ENCODE measurements at regions not wholly inside any gene's neighbourhood (a gene's known extent, or its start where the extent isn't known, plus 50 kb on each side); places are given as distances from the start of the nearest gene placed in this dataset.

- TF ChIP-seq CTCF (IDR thresholded peaks at IDR 0.05; ENCODE audit: low read depth, low read length, poor library complexity, severe bottlenecking) (no peak), EZH2phosphoT487 (IDR thresholded peaks at IDR 0.05; ENCODE audit: borderline replicate concordance, low read length) (no peak)
- no peak overlapping the region for H3K4me2 ChIP-seq (ENCODE audit: low read length)
These were observed 136.2 kb upstream of the RASGEF1B start for GRCh38 chr4:81607950-81608349.

GRCh38 chr4:81606801-81607501 lies 135.2 kb upstream of the RASGEF1B start:
- peaks cover 69% of the 10 kb centered on the region for H3K4me1 ChIP-seq (ENCODE audit: control insufficient read depth, low read length)

More at GRCh38 chr4:81607950-81608349, 136.2 kb upstream of the RASGEF1B start:
- no peaks in the 10 kb centered on the region for H4K20me1 ChIP-seq (ENCODE audit: control insufficient read depth, insufficient read depth, low read depth, low read length)
- no peaks in the 10 kb centered on the region for H3K79me2 ChIP-seq (ENCODE audit: control insufficient read depth, low read length)
- H3K9me3 ChIP-seq (ENCODE audit: control insufficient read depth, insufficient read depth, low read length), result peaks cover 5% of the 10 kb centered on the region
- H3K27me3 ChIP-seq (ENCODE audit: control insufficient read depth, low read length), result no peaks in the 10 kb centered on the region
- no peak overlapping the region for H3K4me3 ChIP-seq (ENCODE audit: low read length)
- H3K27ac ChIP-seq (ENCODE audit: low read depth, low read length), result no peak overlapping the region
- H3K4me1 ChIP-seq (ENCODE audit: control insufficient read depth, low read length), result peaks cover 78% of the 10 kb centered on the region
- no peaks in the 10 kb centered on the region for H3K9me2 ChIP-seq (replicated peaks; ENCODE audit: control insufficient read depth, low read length)
- H3K36me3 ChIP-seq (ENCODE audit: control insufficient read depth, low read length), result peaks cover 12% of the 10 kb centered on the region
- H3F3A ChIP-seq (ENCODE audit: control insufficient read depth, insufficient read depth), result peaks cover 10% of the 10 kb centered on the region

GRCh38 chr4:81606166-81606565 lies 134.5 kb upstream of the RASGEF1B start:
- Histone ChIP-seq H3K27ac (ENCODE audit: low read depth, low read length) (peak overlapping the region; percentile 83), H3K79me2 (ENCODE audit: control insufficient read depth, low read length) (no peaks in the 10 kb centered on the region), H3K36me3 (ENCODE audit: control insufficient read depth, low read length) (peaks cover 12% of the 10 kb centered on the region), H3K4me2 (ENCODE audit: low read length) (peak overlapping the region; percentile 80), H3K27me3 (ENCODE audit: control insufficient read depth, low read length) (no peaks in the 10 kb centered on the region), H3F3A (ENCODE audit: control insufficient read depth, insufficient read depth) (peaks cover 10% of the 10 kb centered on the region), H4K20me1 (ENCODE audit: control insufficient read depth, insufficient read depth, low read depth, low read length) (no peaks in the 10 kb centered on the region), H3K4me1 (ENCODE audit: control insufficient read depth, low read length) (peaks cover 61% of the 10 kb centered on the region), H3K9me2 (replicated peaks; ENCODE audit: control insufficient read depth, low read length) (no peaks in the 10 kb centered on the region), H3K4me3 (ENCODE audit: low read length) (peak overlapping the region; percentile 53), H3K9me3 (ENCODE audit: control insufficient read depth, insufficient read depth, low read length) (peaks cover 5% of the 10 kb centered on the region)
- TF ChIP-seq EZH2phosphoT487 (IDR thresholded peaks at IDR 0.05; ENCODE audit: borderline replicate concordance, low read length), result no peak
- TF ChIP-seq CTCF (IDR thresholded peaks at IDR 0.05; ENCODE audit: low read depth, low read length, poor library complexity, severe bottlenecking), result no peak

More at GRCh38 chr4:81606801-81607501, 135.2 kb upstream of the RASGEF1B start:
- H4K20me1 ChIP-seq (ENCODE audit: control insufficient read depth, insufficient read depth, low read depth, low read length), result no peaks in the 10 kb centered on the region
- H3K79me2 ChIP-seq (ENCODE audit: control insufficient read depth, low read length), result no peaks in the 10 kb centered on the region
- H3K4me3 ChIP-seq (ENCODE audit: low read length), result peak overlapping the region; percentile 53
- H3K36me3 ChIP-seq (ENCODE audit: control insufficient read depth, low read length), result peaks cover 12% of the 10 kb centered on the region
- H3F3A ChIP-seq (ENCODE audit: control insufficient read depth, insufficient read depth), result peaks cover 10% of the 10 kb centered on the region
- H3K9me3 ChIP-seq (ENCODE audit: control insufficient read depth, insufficient read depth, low read length), result peaks cover 5% of the 10 kb centered on the region
- H3K27ac ChIP-seq (ENCODE audit: low read depth, low read length), result peak overlapping the region; percentile 83
- H3K4me2 ChIP-seq (ENCODE audit: low read length), result peak overlapping the region; percentile 80
- no peaks in the 10 kb centered on the region for H3K27me3 ChIP-seq (ENCODE audit: control insufficient read depth, low read length)
- TF ChIP-seq EZH2phosphoT487 (IDR thresholded peaks at IDR 0.05; ENCODE audit: borderline replicate concordance, low read length) (no peak), CTCF (IDR thresholded peaks at IDR 0.05; ENCODE audit: low read depth, low read length, poor library complexity, severe bottlenecking) (peak; percentile 12)
- H3K9me2 ChIP-seq (replicated peaks; ENCODE audit: control insufficient read depth, low read length), result no peaks in the 10 kb centered on the region

Data from DOHH2 (cell line).